ENCODE measurements at regions not wholly inside any gene's neighbourhood (a gene's known extent, or its start where the extent isn't known, plus 50 kb on each side); places are given as distances from the start of the nearest gene placed in this dataset.
"Not testable (repeated sequence)": the region's sequence is repeated elsewhere in the genome, so short reads cannot be mapped to it uniquely, and the experiment has no call there.

- peaks cover 0 to 2% of the 10 kb centered on the region in 2 experiments for H3K4me1 ChIP-seq (ENCODE audit: control insufficient read depth in 1 of 2, insufficient read depth in 1 of 2, low read depth in 1 of 2, low read length in 1 of 2)
- no peak overlapping the region for H3K4me3 ChIP-seq (ENCODE audit: low read depth in 1 of 2, low read length in 1 of 2)
- TF ChIP-seq CTCF (IDR thresholded peaks at IDR 0.05), result no peak
- no peaks in the 10 kb centered on the region for H3K9me3 ChIP-seq
- peaks cover 74% of the 10 kb centered on the region for H3K36me3 ChIP-seq
- no peak overlapping the region for H3K27ac ChIP-seq
- H3K27me3 ChIP-seq, result no peaks in the 10 kb centered on the region
These were observed 207.8 kb downstream of the SIPA1L2 start for GRCh38 chr1:232422098-232422497.

- H3K9me3 ChIP-seq, result no peaks in the 10 kb centered on the region
- H3K4me1 ChIP-seq (ENCODE audit: control insufficient read depth in 1 of 2, insufficient read depth in 1 of 2, low read depth in 1 of 2, low read length in 1 of 2), result peaks cover 0 to 9% of the 10 kb centered on the region in 2 experiments
- TF ChIP-seq CTCF (IDR thresholded peaks at IDR 0.05), result no peak
- H3K4me3 ChIP-seq (ENCODE audit: low read depth in 1 of 2, low read length in 1 of 2), result no peak overlapping the region
- H3K27ac ChIP-seq, result no peak overlapping the region
- H3K27me3 ChIP-seq, result no peaks in the 10 kb centered on the region
- peaks cover 67% of the 10 kb centered on the region for H3K36me3 ChIP-seq
These were observed 208.7 kb downstream of the SIPA1L2 start for GRCh38 chr1:232421143-232421796.

DNA sequence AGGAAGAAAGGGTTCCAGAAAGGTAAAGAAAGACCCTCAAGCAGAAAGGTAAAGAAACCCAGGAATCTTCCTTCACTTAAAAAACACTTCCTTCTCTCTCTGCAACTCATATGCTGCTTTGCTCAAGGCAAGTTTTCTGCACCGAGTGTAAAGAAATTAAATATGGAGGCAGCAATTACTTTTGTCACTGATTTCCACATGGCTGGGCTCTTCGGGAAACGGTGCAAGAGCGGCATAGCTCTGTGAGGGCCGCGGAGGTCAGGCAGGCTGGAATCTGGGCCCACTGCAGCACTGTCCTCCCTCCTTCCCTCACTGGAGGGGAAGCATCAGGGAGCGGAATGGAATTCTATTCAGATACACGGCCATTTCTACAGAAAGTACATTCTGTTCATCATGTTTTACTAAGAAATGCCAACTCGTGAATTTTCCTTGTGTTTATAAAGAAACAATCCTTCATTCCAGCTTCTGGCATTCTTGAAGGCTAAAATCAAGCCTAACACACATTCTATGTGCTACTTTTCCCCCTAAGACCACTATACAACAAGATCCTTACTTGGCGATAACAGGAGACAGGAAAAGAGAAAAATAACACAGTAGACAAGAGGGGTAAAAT lies 212.2 kb downstream of the SIPA1L2 start:
- Histone ChIP-seq H3K9me3 (no peaks in the 10 kb centered on the region), H3K27me3 (no peaks in the 10 kb centered on the region), H3K4me3 (ENCODE audit: low read depth in 1 of 2, low read length in 1 of 2) (no peak overlapping the region), H3K27ac (no peak overlapping the region), H3K4me1 (ENCODE audit: control insufficient read depth in 1 of 2, insufficient read depth in 1 of 2, low read depth in 1 of 2, low read length in 1 of 2) (peaks cover 0 to 10% of the 10 kb centered on the region in 2 experiments), H3K36me3 (peaks cover 74% of the 10 kb centered on the region)
- no peak for TF ChIP-seq CTCF (IDR thresholded peaks at IDR 0.05)

DNA sequence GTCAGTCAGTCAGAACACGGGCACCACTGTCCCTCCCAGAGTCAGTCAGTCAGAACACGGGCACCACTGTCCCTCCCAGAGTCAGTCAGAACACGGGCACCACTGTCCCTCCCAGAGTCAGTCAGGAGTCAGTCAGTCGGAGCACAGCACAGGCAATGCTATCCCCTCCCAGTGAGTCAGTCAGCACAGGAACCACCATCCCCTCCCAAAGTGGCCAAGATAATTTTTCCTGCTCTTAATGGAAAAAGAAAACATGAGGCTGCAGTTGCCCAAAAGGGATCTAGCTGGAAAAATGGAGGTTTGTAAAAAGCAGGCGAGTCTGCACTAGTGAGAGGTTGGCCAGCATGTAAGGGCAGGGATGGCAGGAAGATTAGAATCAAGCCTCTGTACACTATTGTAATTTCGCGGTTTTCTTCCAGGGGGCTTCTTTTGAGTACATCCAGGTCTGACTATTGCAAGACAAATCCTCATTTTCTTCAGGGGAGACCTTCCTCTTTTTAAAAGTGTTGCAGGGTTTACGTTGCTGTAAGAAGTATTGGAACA lies 213.8 kb downstream of the SIPA1L2 start:
- Histone ChIP-seq H3K4me3 (ENCODE audit: low read depth in 1 of 2, low read length in 1 of 2) (no peak overlapping the region), H3K9me3 (no peaks in the 10 kb centered on the region), H3K27ac (no peak overlapping the region), H3K4me1 (ENCODE audit: control insufficient read depth in 1 of 2, insufficient read depth in 1 of 2, low read depth in 1 of 2, low read length in 1 of 2) (peaks cover 0 to 10% of the 10 kb centered on the region in 2 experiments), H3K27me3 (no peaks in the 10 kb centered on the region), H3K36me3 (peaks cover 59% of the 10 kb centered on the region)
- no peak for TF ChIP-seq CTCF (IDR thresholded peaks at IDR 0.05)

GRCh38 chr1:232415481-232415880 lies 214.5 kb downstream of the SIPA1L2 start:
- not testable (repeated sequence) for H3K27me3 ChIP-seq; H3K9me3 ChIP-seq; H3K27ac ChIP-seq; H3K4me3 ChIP-seq (ENCODE audit: low read depth in 1 of 2, low read length in 1 of 2); H3K4me1 ChIP-seq (ENCODE audit: control insufficient read depth in 1 of 2, insufficient read depth in 1 of 2, low read depth in 1 of 2, low read length in 1 of 2)
- H3K36me3 ChIP-seq, result peaks cover 53% of the 10 kb centered on the region

GRCh38 chr1:232414100-232414499 lies 215.8 kb downstream of the SIPA1L2 start:
- Histone ChIP-seq H3K4me3 (ENCODE audit: low read depth in 1 of 2, low read length in 1 of 2) (no peak overlapping the region), H3K27ac (no peak overlapping the region), H3K27me3 (no peaks in the 10 kb centered on the region), H3K9me3 (no peaks in the 10 kb centered on the region), H3K36me3 (peaks cover 39% of the 10 kb centered on the region), H3K4me1 (ENCODE audit: control insufficient read depth in 1 of 2, insufficient read depth in 1 of 2, low read depth in 1 of 2, low read length in 1 of 2) (peaks cover 0 to 10% of the 10 kb centered on the region in 2 experiments)
- no peak for TF ChIP-seq CTCF (IDR thresholded peaks at IDR 0.05)
